Keratinocyte (primary cell): ENCODE measurements at regions not wholly inside any gene's neighbourhood (a gene's known extent, or its start where the extent isn't known, plus 50 kb on each side); places are given as distances from the start of the nearest gene placed in this dataset.

Experiments used
- EZH2 ChIP-seq: IDR thresholded peaks from one replicate; pipeline ENCODE4 v1.6.1; 2012; ENCODE audit warnings: inconsistent platforms, mild to moderate bottlenecking, low read length, moderate library complexity
- TF ChIP-seq, protein P1 (sequence below), 3 experiments: IDR thresholded peaks in 1 of 3; conservative IDR thresholded peaks in 1 of 3; optimal IDR thresholded peaks in 1 of 3; 2 replicates in 2 of 3; 3 replicates in 1 of 3; pipeline versions ENCODE3 to v1.5.1; 2011; ENCODE audit warnings: low read length in 3 of 3, mild to moderate bottlenecking in 3 of 3, moderate library complexity in 2 of 3, control low read depth in 1 of 3, inconsistent platforms in 1 of 3; ENCODE audit not compliant: insufficient read depth in 2 of 3; ENCODE audit errors: extremely low read depth in 1 of 3

GRCh38 chr3:102353148-102353547 is 81.7 kb upstream of the ZPLD1 start:
- TF ChIP-seq, protein P1, sequence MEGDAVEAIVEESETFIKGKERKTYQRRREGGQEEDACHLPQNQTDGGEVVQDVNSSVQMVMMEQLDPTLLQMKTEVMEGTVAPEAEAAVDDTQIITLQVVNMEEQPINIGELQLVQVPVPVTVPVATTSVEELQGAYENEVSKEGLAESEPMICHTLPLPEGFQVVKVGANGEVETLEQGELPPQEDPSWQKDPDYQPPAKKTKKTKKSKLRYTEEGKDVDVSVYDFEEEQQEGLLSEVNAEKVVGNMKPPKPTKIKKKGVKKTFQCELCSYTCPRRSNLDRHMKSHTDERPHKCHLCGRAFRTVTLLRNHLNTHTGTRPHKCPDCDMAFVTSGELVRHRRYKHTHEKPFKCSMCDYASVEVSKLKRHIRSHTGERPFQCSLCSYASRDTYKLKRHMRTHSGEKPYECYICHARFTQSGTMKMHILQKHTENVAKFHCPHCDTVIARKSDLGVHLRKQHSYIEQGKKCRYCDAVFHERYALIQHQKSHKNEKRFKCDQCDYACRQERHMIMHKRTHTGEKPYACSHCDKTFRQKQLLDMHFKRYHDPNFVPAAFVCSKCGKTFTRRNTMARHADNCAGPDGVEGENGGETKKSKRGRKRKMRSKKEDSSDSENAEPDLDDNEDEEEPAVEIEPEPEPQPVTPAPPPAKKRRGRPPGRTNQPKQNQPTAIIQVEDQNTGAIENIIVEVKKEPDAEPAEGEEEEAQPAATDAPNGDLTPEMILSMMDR (optimal IDR thresholded peaks at IDR 0.05 in 1 of 3, IDR thresholded peaks at IDR 0.05 in 1 of 3, conservative IDR thresholded peaks at IDR 0.05 in 1 of 3; ENCODE audit: extremely low read depth in 1 of 3, insufficient read depth in 2 of 3, low read length in 3 of 3) = no peak
- TF ChIP-seq EZH2 = no peak
